GM12865 (cell line): ENCODE measurements at regions not wholly inside any gene's neighbourhood (a gene's known extent, or its start where the extent isn't known, plus 50 kb on each side); places are given as distances from the start of the nearest gene placed in this dataset.

Experiments used
- DNase-seq: peaks from one replicate; pipeline ENCODE4 v3.0.0; 2010; ENCODE audit warnings: low read depth
- H3K4me3 ChIP-seq: 2 replicates; pipeline ENCODE4 v1.5.1; 2011; ENCODE audit warnings: mild to moderate bottlenecking, low read depth, low read length, control low read depth
- TF ChIP-seq, protein P1 (sequence below): IDR thresholded peaks from 2 replicates; pipeline ENCODE4 v1.5.1; 2011; ENCODE audit warnings: low read length, control low read depth, low read depth, inconsistent platforms; ENCODE audit not compliant: insufficient read depth; ENCODE audit errors: missing control alignments

GRCh38 chr2:219908538-219908937 is 281.1 kb downstream of the SLC4A3 start:
- TF ChIP-seq, protein P1, sequence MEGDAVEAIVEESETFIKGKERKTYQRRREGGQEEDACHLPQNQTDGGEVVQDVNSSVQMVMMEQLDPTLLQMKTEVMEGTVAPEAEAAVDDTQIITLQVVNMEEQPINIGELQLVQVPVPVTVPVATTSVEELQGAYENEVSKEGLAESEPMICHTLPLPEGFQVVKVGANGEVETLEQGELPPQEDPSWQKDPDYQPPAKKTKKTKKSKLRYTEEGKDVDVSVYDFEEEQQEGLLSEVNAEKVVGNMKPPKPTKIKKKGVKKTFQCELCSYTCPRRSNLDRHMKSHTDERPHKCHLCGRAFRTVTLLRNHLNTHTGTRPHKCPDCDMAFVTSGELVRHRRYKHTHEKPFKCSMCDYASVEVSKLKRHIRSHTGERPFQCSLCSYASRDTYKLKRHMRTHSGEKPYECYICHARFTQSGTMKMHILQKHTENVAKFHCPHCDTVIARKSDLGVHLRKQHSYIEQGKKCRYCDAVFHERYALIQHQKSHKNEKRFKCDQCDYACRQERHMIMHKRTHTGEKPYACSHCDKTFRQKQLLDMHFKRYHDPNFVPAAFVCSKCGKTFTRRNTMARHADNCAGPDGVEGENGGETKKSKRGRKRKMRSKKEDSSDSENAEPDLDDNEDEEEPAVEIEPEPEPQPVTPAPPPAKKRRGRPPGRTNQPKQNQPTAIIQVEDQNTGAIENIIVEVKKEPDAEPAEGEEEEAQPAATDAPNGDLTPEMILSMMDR = no peak
- DNase-seq = no peak
- H3K4me3 ChIP-seq = no peak overlapping the region

GRCh38 chr2:219911541-219911940 is 284.1 kb downstream of the SLC4A3 start:
- H3K4me3 ChIP-seq = no peak overlapping the region
- TF ChIP-seq, protein P1 = no peak
- no peak for DNase-seq

GRCh38 chr2:219912491-219912921 is 285.1 kb downstream of the SLC4A3 start:
- TF ChIP-seq, protein P1 = no peak
- no peak for DNase-seq
- H3K4me3 ChIP-seq = no peak overlapping the region

GRCh38 chr2:219914577-219914976 is 287.1 kb downstream of the SLC4A3 start:
- DNase-seq = no peak
- TF ChIP-seq, protein P1 = no peak
- H3K4me3 ChIP-seq = no peak overlapping the region

- TF ChIP-seq, protein P1 = no peak
- no peak overlapping the region for H3K4me3 ChIP-seq
- DNase-seq = no peak
These were observed 288.9 kb downstream of the SLC4A3 start for GRCh38 chr2:219916281-219916680.

- no peak for DNase-seq
- TF ChIP-seq, protein P1 = no peak
- H3K4me3 ChIP-seq = no peak overlapping the region
These were observed 289.5 kb downstream of the SLC4A3 start for GRCh38 chr2:219916726-219917440.

GRCh38 chr2:219918254-219918653 is 290.8 kb downstream of the SLC4A3 start:
- no peak for DNase-seq
- TF ChIP-seq, protein P1 = no peak
- no peak overlapping the region for H3K4me3 ChIP-seq
